Natural killer cell (primary cell): ENCODE measurements at regions not wholly inside any gene's neighbourhood (a gene's known extent, or its start where the extent isn't known, plus 50 kb on each side); places are given as distances from the start of the nearest gene placed in this dataset.
"Not testable (repeated sequence)": the region's sequence is repeated elsewhere in the genome, so short reads cannot be mapped to it uniquely, and the experiment has no call there.

ENCODE experiments used
- ATAC-seq, 3 donors: fragments of 150-1000 bp in 2 of 3; fragments of 200-7000 bp in 1 of 3; cut with Tn5 transposase; 1 replicate in 1 of 3; 2 replicates in 2 of 3; pipeline ENCODE4 v1.10.0; 2021; ENCODE audit warnings: mild to moderate bottlenecking in 2 of 3, moderate library complexity in 2 of 3
- DNase-seq, 2 donors: peaks; one replicate each; pipeline versions ENCODE4 v3.0.0 to v3.0.0-alpha.2; 2013 to 2021; ENCODE audit warnings: mixed read lengths in 1 of 2
- H3K27ac ChIP-seq: one replicate; pipeline ENCODE4 v1.5.1; 2013; ENCODE audit warnings: mild to moderate bottlenecking, low read length
- H3K27me3 ChIP-seq: one replicate; pipeline ENCODE4 v1.6.1; 2013; ENCODE audit warnings: low read length; ENCODE audit not compliant: control insufficient read depth, insufficient read depth
- H3K36me3 ChIP-seq: one replicate; pipeline ENCODE4 v1.6.1; 2013; ENCODE audit warnings: low read length; ENCODE audit not compliant: control insufficient read depth, insufficient read depth
- H3K4me1 ChIP-seq: one replicate; pipeline ENCODE4 v1.6.1; 2013; ENCODE audit warnings: low read length; ENCODE audit not compliant: control insufficient read depth, insufficient read depth
- H3K4me3 ChIP-seq: one replicate; pipeline ENCODE4 v1.5.1; 2013; ENCODE audit warnings: low read length
- H3K9me3 ChIP-seq: one replicate; pipeline ENCODE4 v1.6.1; 2013; ENCODE audit warnings: low read length; ENCODE audit not compliant: control insufficient read depth, insufficient read depth
- H3K27ac Mint-ChIP-seq, 2 donors: one replicate each; pipeline ENCODE4 v1.8.0; 2022; ENCODE audit warnings: mild to moderate bottlenecking in 2 of 2, mixed read lengths in 2 of 2, moderate library complexity in 1 of 2
- H3K27me3 Mint-ChIP-seq, 2 donors: one replicate each; pipeline ENCODE4 v1.8.0; 2022; ENCODE audit warnings: low read depth in 2 of 2, mixed read lengths in 2 of 2
- H3K36me3 Mint-ChIP-seq: one replicate; pipeline ENCODE4 v1.8.0; 2022; ENCODE audit warnings: mixed read lengths
- H3K4me1 Mint-ChIP-seq, 2 donors: one replicate each; pipeline ENCODE4 v1.8.0; 2022; ENCODE audit warnings: mixed read lengths in 2 of 2
- H3K4me3 Mint-ChIP-seq: one replicate; pipeline ENCODE4 v1.8.0; 2022; ENCODE audit warnings: mild to moderate bottlenecking, moderate library complexity, mixed read lengths
- H3K9me3 Mint-ChIP-seq, 2 donors: one replicate each; pipeline ENCODE4 v1.8.0; 2022; ENCODE audit warnings: mixed read lengths in 2 of 2
- CTCF ChIP-seq: fragments of 200-600 bp; IDR thresholded peaks from one replicate; pipeline ENCODE4 v1.8.0; 2022; ENCODE audit warnings: antibody characterized with exemption
- WGBS: methylation state at CpG from one replicate; pipeline ENCODE4 v1.1.7; 2013; ENCODE audit warnings: missing lambda C conversion rate; ENCODE audit not compliant: insufficient coverage; 5-methylcytosine and 5-hydroxymethylcytosine counted together
- intact Hi-C: fragments of 100-400 bp; cut with micrococcal nuclease; formaldehyde crosslinking; loops from one replicate; pipeline ENCODE4 v1.14.2; 2022

- WGBS = 85% methylated on average over 1 of the region's 2 CpGs
- no peak overlapping the region for H3K4me3 Mint-ChIP-seq
These were observed 857.5 kb downstream of the XPNPEP1 start for GRCh38 chr10:109065821-109066220.

GRCh38 chr10:109062371-109062770, 860.9 kb downstream of the XPNPEP1 start:
- Mint-ChIP-seq H3K4me3 (no peak overlapping the region), H3K4me1 (no peaks in the 10 kb centered on the region), H3K27ac (no peak overlapping the region), H3K9me3 (peaks cover 3 to 4% of the 10 kb centered on the region in 2 donors), H3K36me3 (no peaks in the 10 kb centered on the region), H3K27me3 (no peaks in the 10 kb centered on the region)
- Histone ChIP-seq H3K9me3 (peaks cover 6% of the 10 kb centered on the region), H3K27me3 (no peaks in the 10 kb centered on the region), H3K27ac (no peak overlapping the region), H3K36me3 (no peaks in the 10 kb centered on the region), H3K4me1 (no peaks in the 10 kb centered on the region), H3K4me3 (no peak overlapping the region)
- TF ChIP-seq CTCF = no peak
- DNase-seq (no peak), ATAC-seq (no peak)
- intact Hi-C loops = no loop called here

More at GRCh38 chr10:109065821-109066220, 857.5 kb downstream of the XPNPEP1 start:
- Histone ChIP-seq H3K4me3 (no peak overlapping the region), H3K27ac (no peak overlapping the region), H3K36me3 (no peaks in the 10 kb centered on the region), H3K27me3 (no peaks in the 10 kb centered on the region), H3K9me3 (peaks cover 6% of the 10 kb centered on the region), H3K4me1 (no peaks in the 10 kb centered on the region)
- no peaks in the 10 kb centered on the region for H3K4me1 Mint-ChIP-seq
- peaks cover 6% of the 10 kb centered on the region for H3K36me3 Mint-ChIP-seq
- no peak for DNase-seq
- peaks cover 13 to 17% of the 10 kb centered on the region in 2 donors for H3K9me3 Mint-ChIP-seq
- intact Hi-C loops = no loop called here
- no peak for ATAC-seq
- H3K27ac Mint-ChIP-seq = no peak overlapping the region
- no peak for TF ChIP-seq CTCF
- H3K27me3 Mint-ChIP-seq = no peaks in the 10 kb centered on the region

GRCh38 chr10:109055243-109055642, 868.1 kb downstream of the XPNPEP1 start:
- Mint-ChIP-seq H3K27me3 (no peaks in the 10 kb centered on the region), H3K4me1 (no peaks in the 10 kb centered on the region), H3K27ac (no peak overlapping the region), H3K9me3 (peaks cover 4 to 6% of the 10 kb centered on the region in 2 donors), H3K36me3 (no peaks in the 10 kb centered on the region), H3K4me3 (no peak overlapping the region)
- H3K9me3 ChIP-seq = no peaks in the 10 kb centered on the region
- intact Hi-C loops = no loop called here
- no peak for TF ChIP-seq CTCF
- no peak overlapping the region for H3K27ac ChIP-seq
- H3K4me1 ChIP-seq = no peaks in the 10 kb centered on the region
- DNase-seq = no peak
- WGBS = 53% methylated on average over 2 of the region's 2 CpGs
- H3K27me3 ChIP-seq = no peaks in the 10 kb centered on the region
- ATAC-seq = no peak
- H3K36me3 ChIP-seq = no peaks in the 10 kb centered on the region
- no peak overlapping the region for H3K4me3 ChIP-seq

GRCh38 chr10:109047856-109048255, 875.5 kb downstream of the XPNPEP1 start:
- H3K36me3 Mint-ChIP-seq = peaks cover 5% of the 10 kb centered on the region
- H3K4me3 Mint-ChIP-seq = no peak overlapping the region
- H3K27me3 Mint-ChIP-seq = no peaks in the 10 kb centered on the region
- Histone ChIP-seq H3K27ac (no peak overlapping the region), H3K36me3 (no peaks in the 10 kb centered on the region), H3K27me3 (no peaks in the 10 kb centered on the region), H3K4me3 (no peak overlapping the region), H3K9me3 (peaks cover 6% of the 10 kb centered on the region), H3K4me1 (no peaks in the 10 kb centered on the region)
- WGBS = 91% methylated on average over 12 of the region's 12 CpGs
- DNase-seq = no peak
- intact Hi-C loops = no loop called here
- no peak for TF ChIP-seq CTCF
- no peaks in the 10 kb centered on the region for H3K4me1 Mint-ChIP-seq
- peaks cover 8 to 10% of the 10 kb centered on the region in 2 donors for H3K9me3 Mint-ChIP-seq
- ATAC-seq = no peak
- H3K27ac Mint-ChIP-seq = no peak overlapping the region

GRCh38 chr10:109046427-109046826, 876.9 kb downstream of the XPNPEP1 start:
- peaks cover 10 to 11% of the 10 kb centered on the region in 2 donors for H3K9me3 Mint-ChIP-seq
- DNase-seq, H3K27ac ChIP-seq, H3K4me3 ChIP-seq, intact Hi-C loops, H3K27me3 ChIP-seq, ATAC-seq, H3K36me3 ChIP-seq, H3K27me3 Mint-ChIP-seq, H3K4me1 Mint-ChIP-seq, H3K36me3 Mint-ChIP-seq, H3K4me3 Mint-ChIP-seq, H3K27ac Mint-ChIP-seq, H3K4me1 ChIP-seq: not testable (repeated sequence)
- 47% methylated on average over 1 of the region's 2 CpGs for WGBS
- peaks cover 13% of the 10 kb centered on the region for H3K9me3 ChIP-seq
